ENCODE measurements at regions not wholly inside any gene's neighbourhood (a gene's known extent, or its start where the extent isn't known, plus 50 kb on each side); places are given as distances from the start of the nearest gene placed in this dataset.

GRCh38 chr6:81979329-81979728, 226.8 kb upstream of the TENT5A start:
- no peak overlapping the region for H3K27ac ChIP-seq (ENCODE audit: low read length)
- intact Hi-C loops (cut with micrococcal nuclease) = no loop called here
- no peaks in the 10 kb centered on the region for H3K27me3 ChIP-seq (ENCODE audit: low read length)
- no peak for ATAC-seq
- no peaks in the 10 kb centered on the region for H4K20me1 ChIP-seq (ENCODE audit: low read length)
- H2AFZ ChIP-seq (ENCODE audit: low read length) = no peak overlapping the region
- no peak for TF ChIP-seq CTCF (conservative IDR thresholded peaks at IDR 0.05; ENCODE audit: low read depth, low read length)
- TF ChIP-seq EZH2phosphoT487 (IDR thresholded peaks at IDR 0.05; ENCODE audit: borderline replicate concordance, low read length) = no peak
- TF ChIP-seq EZH2 (IDR thresholded peaks at IDR 0.05; ENCODE audit: low read length, unreplicated experiment) = no peak
- no TSS peak for BruUV-seq (replicated peaks)
- POLR2A ChIA-PET (ENCODE audit: unreplicated experiment) = no interaction called here
- CTCF ChIA-PET = no interaction called here
- H3K4me1 ChIP-seq (ENCODE audit: insufficient read depth, low read length) = peaks cover 37% of the 10 kb centered on the region
- DNase-seq = no peak
- H3K4me3 ChIP-seq (ENCODE audit: low read length) = no peak overlapping the region
- H3K9ac ChIP-seq (ENCODE audit: low read length) = no peak overlapping the region
- no peak overlapping the region for H3K4me2 ChIP-seq (ENCODE audit: low read length)
- H3K9me3 ChIP-seq (ENCODE audit: low read length) = no peaks in the 10 kb centered on the region
- H3K9me2 ChIP-seq (replicated peaks; ENCODE audit: low read length) = no peaks in the 10 kb centered on the region
- no peaks in the 10 kb centered on the region for H3K79me2 ChIP-seq (ENCODE audit: low read length)
- H3K36me3 ChIP-seq (ENCODE audit: low read depth, low read length) = no peaks in the 10 kb centered on the region
- no peaks in the 10 kb centered on the region for H3F3A ChIP-seq (ENCODE audit: low read length, unreplicated experiment)

- Histone ChIP-seq H3K9ac (ENCODE audit: low read length) (no peak overlapping the region), H3K4me2 (ENCODE audit: low read length) (no peak overlapping the region), H3F3A (ENCODE audit: low read length, unreplicated experiment) (no peaks in the 10 kb centered on the region), H3K27me3 (ENCODE audit: low read length) (no peaks in the 10 kb centered on the region), H3K36me3 (ENCODE audit: low read depth, low read length) (no peaks in the 10 kb centered on the region), H3K9me2 (replicated peaks; ENCODE audit: low read length) (no peaks in the 10 kb centered on the region), H3K4me1 (ENCODE audit: insufficient read depth, low read length) (peaks cover 26% of the 10 kb centered on the region), H3K27ac (ENCODE audit: low read length) (no peak overlapping the region), H3K9me3 (ENCODE audit: low read length) (no peaks in the 10 kb centered on the region), H4K20me1 (ENCODE audit: low read length) (no peaks in the 10 kb centered on the region), H3K79me2 (ENCODE audit: low read length) (no peaks in the 10 kb centered on the region), H2AFZ (ENCODE audit: low read length) (no peak overlapping the region), H3K4me3 (ENCODE audit: low read length) (no peak overlapping the region)
- intact Hi-C loops (cut with micrococcal nuclease) = no loop called here
- CTCF ChIA-PET = no interaction called here
- POLR2A ChIA-PET (ENCODE audit: unreplicated experiment) = no interaction called here
- no TSS peak for BruUV-seq (replicated peaks)
- no peak for ATAC-seq
- no peak for TF ChIP-seq EZH2 (IDR thresholded peaks at IDR 0.05; ENCODE audit: low read length, unreplicated experiment)
- no peak for TF ChIP-seq EZH2phosphoT487 (IDR thresholded peaks at IDR 0.05; ENCODE audit: borderline replicate concordance, low read length)
- no peak for TF ChIP-seq CTCF (conservative IDR thresholded peaks at IDR 0.05; ENCODE audit: low read depth, low read length)
- no peak for DNase-seq
Measured at GRCh38 chr6:81978230-81978629, 225.7 kb upstream of the TENT5A start.

- no TSS peak for BruUV-seq (replicated peaks)
- no peak overlapping the region for H3K4me3 ChIP-seq (ENCODE audit: low read length)
- H3F3A ChIP-seq (ENCODE audit: low read length, unreplicated experiment) = no peaks in the 10 kb centered on the region
- no peaks in the 10 kb centered on the region for H3K27me3 ChIP-seq (ENCODE audit: low read length)
- H3K9me2 ChIP-seq (replicated peaks; ENCODE audit: low read length) = no peaks in the 10 kb centered on the region
- peaks cover 19% of the 10 kb centered on the region for H3K4me1 ChIP-seq (ENCODE audit: insufficient read depth, low read length)
- H3K27ac ChIP-seq (ENCODE audit: low read length) = no peak overlapping the region
- H4K20me1 ChIP-seq (ENCODE audit: low read length) = no peaks in the 10 kb centered on the region
- H3K36me3 ChIP-seq (ENCODE audit: low read depth, low read length) = no peaks in the 10 kb centered on the region
- ChIA-PET POLR2A (ENCODE audit: unreplicated experiment) (no interaction called here), CTCF (no interaction called here)
- no peaks in the 10 kb centered on the region for H3K79me2 ChIP-seq (ENCODE audit: low read length)
- H3K9me3 ChIP-seq (ENCODE audit: low read length) = no peaks in the 10 kb centered on the region
- no peak overlapping the region for H3K9ac ChIP-seq (ENCODE audit: low read length)
- H3K4me2 ChIP-seq (ENCODE audit: low read length) = no peak overlapping the region
- intact Hi-C loops (cut with micrococcal nuclease) = no loop called here
- peak; percentile 26 for DNase-seq
- ATAC-seq = 0 out of 2 replicates have a peak, but pooled peaks have one; percentile 29
- no peak for TF ChIP-seq CTCF (conservative IDR thresholded peaks at IDR 0.05; ENCODE audit: low read depth, low read length)
- TF ChIP-seq EZH2 (IDR thresholded peaks at IDR 0.05; ENCODE audit: low read length, unreplicated experiment) = no peak
- TF ChIP-seq EZH2phosphoT487 (IDR thresholded peaks at IDR 0.05; ENCODE audit: borderline replicate concordance, low read length) = no peak
- no peak overlapping the region for H2AFZ ChIP-seq (ENCODE audit: low read length)
Measured at GRCh38 chr6:81977486-81977885, 225.0 kb upstream of the TENT5A start.
